WTC11 (cell line): ENCODE measurements at regions not wholly inside any gene's neighbourhood (a gene's known extent, or its start where the extent isn't known, plus 50 kb on each side); places are given as distances from the start of the nearest gene placed in this dataset.

Source experiments
- ATAC-seq: fragments of 200-7000 bp; cut with Tn5 transposase; 2 replicates; pipeline ENCODE4 v1.10.0; 2021; ENCODE audit warnings: mild to moderate bottlenecking, moderate library complexity
- CTCF ChIA-PET: fragments of 300-600 bp; sonication (Branson Sonifier 250); formaldehyde crosslinking; loops from one replicate; lab custom pipeline; 2021; ENCODE audit warnings: antibody characterized with exemption; lab: Charles Lee
- POLR2A ChIA-PET: fragments of 350-600 bp; sonication (Branson Sonifier 250); formaldehyde crosslinking; loops from one replicate; lab custom pipeline; 2021; ENCODE audit warnings: antibody characterized with exemption; lab: Charles Lee
- DNase-seq: peaks from one replicate; pipeline ENCODE4 v3.0.0; 2021; ENCODE audit warnings: low spot score
- H3K27ac Mint-ChIP-seq: 2 replicates; pipeline ENCODE4 v1.8.0; 2021; ENCODE audit warnings: mixed read lengths
- H3K27me3 Mint-ChIP-seq: 2 replicates; pipeline ENCODE4 v1.8.0; 2021; ENCODE audit warnings: low read depth, mild to moderate bottlenecking, moderate library complexity, mixed read lengths
- H3K36me3 Mint-ChIP-seq: 2 replicates; pipeline ENCODE4 v1.8.0; 2021; ENCODE audit warnings: mixed read lengths
- H3K4me1 Mint-ChIP-seq: 2 replicates; pipeline ENCODE4 v1.8.0; 2022; ENCODE audit warnings: mixed read lengths
- H3K4me3 Mint-ChIP-seq: 2 replicates; pipeline ENCODE4 v1.8.0; 2021; ENCODE audit warnings: mild to moderate bottlenecking, moderate library complexity, mixed read lengths
- H3K9me3 Mint-ChIP-seq: 2 replicates; pipeline ENCODE4 v1.8.0; 2021; ENCODE audit warnings: mixed read lengths
- ATF1 ChIP-seq: sonication (generic); formaldehyde crosslinking; IDR thresholded peaks from 2 replicates; pipeline ENCODE4 v1.8.1; 2023; ENCODE audit warnings: mild to moderate bottlenecking, moderate library complexity, missing genetic modification reagents
- ATF3 ChIP-seq: sonication (generic); formaldehyde crosslinking; conservative IDR thresholded peaks from 2 replicates; pipeline ENCODE4 v1.8.1; 2022; ENCODE audit warnings: mild to moderate bottlenecking, missing genetic modification reagents
- ATF6 ChIP-seq: sonication (generic); formaldehyde crosslinking; IDR thresholded peaks from 2 replicates; pipeline ENCODE4 v1.8.1; 2023; ENCODE audit warnings: mild to moderate bottlenecking, missing genetic modification reagents
- E2F5 ChIP-seq: sonication (generic); formaldehyde crosslinking; IDR thresholded peaks from 2 replicates; pipeline ENCODE4 v1.8.1; 2022; ENCODE audit warnings: mild to moderate bottlenecking, moderate library complexity, missing genetic modification reagents
- FOXJ3 ChIP-seq: sonication (generic); formaldehyde crosslinking; IDR thresholded peaks from 2 replicates; pipeline ENCODE4 v1.9.0; 2021; ENCODE audit warnings: missing genetic modification reagents, mild to moderate bottlenecking, borderline replicate concordance
- FOXK1 ChIP-seq: sonication (generic); formaldehyde crosslinking; IDR thresholded peaks from 2 replicates; pipeline ENCODE4 v1.8.0; 2022; ENCODE audit warnings: mild to moderate bottlenecking, moderate library complexity, missing genetic modification reagents
- GTF2I ChIP-seq: fragments of 250-450 bp; sonication (Bioruptor Pico); conservative IDR thresholded peaks from 2 replicates; pipeline ENCODE4 v1.4.0; 2021; ENCODE audit warnings: mild to moderate bottlenecking
- HMGA2 ChIP-seq: fragments of 250-450 bp; sonication (Bioruptor Pico); IDR thresholded peaks from 2 replicates; pipeline ENCODE4 v1.4.0; 2021; ENCODE audit warnings: mild to moderate bottlenecking, moderate library complexity
- JAZF1 ChIP-seq: fragments of 250-450 bp; sonication (Bioruptor Pico); IDR thresholded peaks from 2 replicates; pipeline ENCODE4 v1.9.0; 2021; ENCODE audit warnings: moderate library complexity, mild to moderate bottlenecking, inconsistent platforms
- SOX15 ChIP-seq: fragments of 250-450 bp; sonication (Bioruptor Pico); IDR thresholded peaks from 2 replicates; pipeline ENCODE4 v1.9.0; 2021; ENCODE audit warnings: mild to moderate bottlenecking
- STAT6 ChIP-seq: sonication (generic); formaldehyde crosslinking; conservative IDR thresholded peaks from 2 replicates; pipeline ENCODE4 v1.8.1; 2023; ENCODE audit warnings: mild to moderate bottlenecking, low read depth, missing genetic modification reagents, moderate library complexity
- TCF7 ChIP-seq: sonication (generic); formaldehyde crosslinking; IDR thresholded peaks from 2 replicates; pipeline ENCODE4 v1.8.0; 2022; ENCODE audit warnings: mild to moderate bottlenecking, low read depth, missing genetic modification reagents, moderate library complexity
- ZNF121 ChIP-seq: sonication (generic); formaldehyde crosslinking; IDR thresholded peaks from 2 replicates; pipeline ENCODE4 v1.8.0; 2023; ENCODE audit warnings: missing genetic modification reagents
- ZNF396 ChIP-seq: fragments of 250-450 bp; sonication (Bioruptor Pico); IDR thresholded peaks from 2 replicates; pipeline ENCODE4 v1.8.0; 2021; ENCODE audit warnings: mild to moderate bottlenecking, moderate library complexity, borderline replicate concordance
- ZNF416 ChIP-seq: fragments of 250-450 bp; sonication (Bioruptor Pico); IDR thresholded peaks from 2 replicates; pipeline ENCODE4 v1.9.0; 2021; ENCODE audit warnings: mild to moderate bottlenecking, inconsistent platforms

GRCh38 chr11:119889111-119889510, 160.1 kb upstream of the NECTIN1 start:
- no peaks in the 10 kb centered on the region for H3K9me3 Mint-ChIP-seq
- no peak for TF ChIP-seq ZNF416 (CRISPR knock-in tag)
- TF ChIP-seq E2F5 (CRISPR knock-in tag), result no peak
- TF ChIP-seq ATF1 (CRISPR knock-in tag), result no peak
- no peak for TF ChIP-seq ATF6 (CRISPR knock-in tag)
- no peak for TF ChIP-seq JAZF1 (CRISPR knock-in tag)
- TF ChIP-seq SOX15, result no peak
- no peak for TF ChIP-seq FOXK1 (CRISPR knock-in tag)
- TF ChIP-seq, all 79 proteins: peak for 0
- Mint-ChIP-seq H3K27ac (no peak overlapping the region), H3K36me3 (no peaks in the 10 kb centered on the region), H3K4me3 (no peak overlapping the region), H3K27me3 (no peaks in the 10 kb centered on the region), H3K4me1 (peaks cover 6% of the 10 kb centered on the region)
- DNase-seq, result no peak
- no peak for ATAC-seq
- CTCF ChIA-PET, result no interaction called here
- POLR2A ChIA-PET, result no interaction called here

- ChIA-PET CTCF (no interaction called here), POLR2A (no interaction called here)
- TF ChIP-seq ZNF121 (CRISPR knock-in tag), result no peak
- TF ChIP-seq GTF2I (CRISPR knock-in tag), result no peak
- TF ChIP-seq E2F5 (CRISPR knock-in tag), result no peak
- Mint-ChIP-seq H3K4me1 (peaks cover 7% of the 10 kb centered on the region), H3K4me3 (no peak overlapping the region), H3K27me3 (no peaks in the 10 kb centered on the region), H3K27ac (no peak overlapping the region), H3K9me3 (no peaks in the 10 kb centered on the region), H3K36me3 (no peaks in the 10 kb centered on the region)
- ATAC-seq (no peak), DNase-seq (no peak)
Measured at GRCh38 chr11:119888119-119888518, 159.1 kb upstream of the NECTIN1 start.

GRCh38 chr11:119886667-119887230, 157.7 kb upstream of the NECTIN1 start:
- no peak overlapping the region for H3K4me3 Mint-ChIP-seq
- DNase-seq (no peak), ATAC-seq (no peak)
- H3K4me1 Mint-ChIP-seq, result peaks cover 7% of the 10 kb centered on the region
- ChIA-PET POLR2A (no interaction called here), CTCF (interaction anchor here (1.0 kb wide), 1 partner anchor 23 kb away, joined by 3 read pairs; no protein-coding TSS in a partner anchor)
- no peak overlapping the region for H3K27ac Mint-ChIP-seq
- H3K27me3 Mint-ChIP-seq, result no peaks in the 10 kb centered on the region
- TF ChIP-seq HMGA2 (CRISPR knock-in tag) (no peak), STAT6 (CRISPR knock-in tag) (no peak), FOXJ3 (CRISPR knock-in tag) (no peak), GTF2I (CRISPR knock-in tag) (no peak), ZNF396 (CRISPR knock-in tag) (no peak), TCF7 (no peak), ATF3 (no peak)
- H3K9me3 Mint-ChIP-seq, result no peaks in the 10 kb centered on the region
- H3K36me3 Mint-ChIP-seq, result no peaks in the 10 kb centered on the region
